Peyer's patch (tissue), 4 donors: ENCODE measurements at regions not wholly inside any gene's neighbourhood (a gene's known extent, or its start where the extent isn't known, plus 50 kb on each side); places are given as distances from the start of the nearest gene placed in this dataset.

Experiments
- CTCF ChIP-seq, 6 experiments: fragments of 450-650 bp in 4 of 6; fragments of 200-600 bp in 2 of 6; sonication (generic) in 1 of 6; IDR thresholded peaks; one replicate each; pipeline ENCODE4 v1.5.1; 2017 to 2019; ENCODE audit warnings: antibody characterized with exemption in 6 of 6, mild to moderate bottlenecking in 3 of 6, moderate library complexity in 1 of 6
- POLR2A ChIP-seq, 2 donors: fragments of 450-650 bp; IDR thresholded peaks; one replicate each; pipeline ENCODE4 v1.5.1; 2017; ENCODE audit warnings: antibody characterized with exemption in 2 of 2, mild to moderate bottlenecking in 2 of 2, moderate library complexity in 2 of 2

GRCh38 chr7:27435461-27435860 lies 192.9 kb downstream of the EVX1 start:
- TF ChIP-seq CTCF (IDR thresholded peaks at IDR 0.05), result no peak
- TF ChIP-seq POLR2A (IDR thresholded peaks at IDR 0.05), result no peak
